DOHH2 (cell line): ENCODE measurements at regions not wholly inside any gene's neighbourhood (a gene's known extent, or its start where the extent isn't known, plus 50 kb on each side); places are given as distances from the start of the nearest gene placed in this dataset.

Source experiments
- EZH2phosphoT487 ChIP-seq: fragments of 200-600 bp; sonication (generic); IDR thresholded peaks from 2 replicates; pipeline ENCODE4 v1.6.1; 2017; ENCODE audit warnings: borderline replicate concordance, mild to moderate bottlenecking, antibody characterized with exemption, low read length, moderate library complexity, mixed read lengths
- TF ChIP-seq, protein P1 (sequence below): fragments of 200-600 bp; sonication (generic); IDR thresholded peaks from one replicate; pipeline ENCODE4 v1.5.1; 2014; ENCODE audit warnings: antibody characterized with exemption, mild to moderate bottlenecking, low read depth, low read length; ENCODE audit not compliant: poor library complexity, severe bottlenecking

DNA sequence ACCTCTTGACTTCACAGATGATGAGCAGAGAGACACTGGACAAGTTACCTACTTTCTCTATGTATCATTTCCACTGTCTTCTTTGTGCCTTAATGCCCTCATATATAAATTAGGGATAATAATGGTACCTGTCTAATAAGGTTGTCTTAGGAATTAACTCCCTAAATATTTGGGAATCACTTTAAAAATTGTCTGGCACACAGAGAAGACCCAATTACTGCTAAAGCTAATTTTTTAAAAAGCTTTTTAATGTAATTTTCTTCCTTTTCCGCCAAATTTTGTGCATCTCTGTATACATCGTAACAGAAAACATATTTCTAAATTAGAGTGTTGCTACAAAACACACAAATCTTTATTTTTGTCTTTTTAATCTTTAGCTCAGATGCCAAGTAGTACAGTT is 816.8 kb upstream of the ADGRB3 start:
- TF ChIP-seq, protein P1, sequence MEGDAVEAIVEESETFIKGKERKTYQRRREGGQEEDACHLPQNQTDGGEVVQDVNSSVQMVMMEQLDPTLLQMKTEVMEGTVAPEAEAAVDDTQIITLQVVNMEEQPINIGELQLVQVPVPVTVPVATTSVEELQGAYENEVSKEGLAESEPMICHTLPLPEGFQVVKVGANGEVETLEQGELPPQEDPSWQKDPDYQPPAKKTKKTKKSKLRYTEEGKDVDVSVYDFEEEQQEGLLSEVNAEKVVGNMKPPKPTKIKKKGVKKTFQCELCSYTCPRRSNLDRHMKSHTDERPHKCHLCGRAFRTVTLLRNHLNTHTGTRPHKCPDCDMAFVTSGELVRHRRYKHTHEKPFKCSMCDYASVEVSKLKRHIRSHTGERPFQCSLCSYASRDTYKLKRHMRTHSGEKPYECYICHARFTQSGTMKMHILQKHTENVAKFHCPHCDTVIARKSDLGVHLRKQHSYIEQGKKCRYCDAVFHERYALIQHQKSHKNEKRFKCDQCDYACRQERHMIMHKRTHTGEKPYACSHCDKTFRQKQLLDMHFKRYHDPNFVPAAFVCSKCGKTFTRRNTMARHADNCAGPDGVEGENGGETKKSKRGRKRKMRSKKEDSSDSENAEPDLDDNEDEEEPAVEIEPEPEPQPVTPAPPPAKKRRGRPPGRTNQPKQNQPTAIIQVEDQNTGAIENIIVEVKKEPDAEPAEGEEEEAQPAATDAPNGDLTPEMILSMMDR = no peak
- TF ChIP-seq EZH2phosphoT487 = no peak
